ENCODE measurements at regions not wholly inside any gene's neighbourhood (a gene's known extent, or its start where the extent isn't known, plus 50 kb on each side); places are given as distances from the start of the nearest gene placed in this dataset.

DNA sequence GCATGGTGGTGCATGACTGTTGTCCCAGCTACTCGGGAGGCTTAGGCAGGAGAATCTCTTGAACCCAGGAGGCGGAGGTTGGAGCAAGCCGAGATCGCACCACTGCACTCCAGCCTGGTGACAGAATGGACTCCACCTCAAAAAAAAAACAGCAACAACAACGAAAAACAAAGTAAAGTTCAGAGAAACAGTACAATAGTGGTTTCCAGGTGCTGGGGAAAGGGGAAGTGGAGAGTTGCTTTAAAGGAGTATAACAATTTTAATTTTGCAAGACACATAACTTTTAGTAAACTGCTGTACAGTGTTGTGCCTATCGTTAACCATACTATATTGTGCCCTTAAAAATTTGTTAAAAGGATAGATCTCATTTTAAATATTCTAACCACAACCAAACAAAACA, 662.7 kb upstream of the POT1 start:
- TF ChIP-seq EZH2 (IDR thresholded peaks at IDR 0.05; ENCODE audit: borderline replicate concordance, low read length): no peak
- TF ChIP-seq, protein P1, sequence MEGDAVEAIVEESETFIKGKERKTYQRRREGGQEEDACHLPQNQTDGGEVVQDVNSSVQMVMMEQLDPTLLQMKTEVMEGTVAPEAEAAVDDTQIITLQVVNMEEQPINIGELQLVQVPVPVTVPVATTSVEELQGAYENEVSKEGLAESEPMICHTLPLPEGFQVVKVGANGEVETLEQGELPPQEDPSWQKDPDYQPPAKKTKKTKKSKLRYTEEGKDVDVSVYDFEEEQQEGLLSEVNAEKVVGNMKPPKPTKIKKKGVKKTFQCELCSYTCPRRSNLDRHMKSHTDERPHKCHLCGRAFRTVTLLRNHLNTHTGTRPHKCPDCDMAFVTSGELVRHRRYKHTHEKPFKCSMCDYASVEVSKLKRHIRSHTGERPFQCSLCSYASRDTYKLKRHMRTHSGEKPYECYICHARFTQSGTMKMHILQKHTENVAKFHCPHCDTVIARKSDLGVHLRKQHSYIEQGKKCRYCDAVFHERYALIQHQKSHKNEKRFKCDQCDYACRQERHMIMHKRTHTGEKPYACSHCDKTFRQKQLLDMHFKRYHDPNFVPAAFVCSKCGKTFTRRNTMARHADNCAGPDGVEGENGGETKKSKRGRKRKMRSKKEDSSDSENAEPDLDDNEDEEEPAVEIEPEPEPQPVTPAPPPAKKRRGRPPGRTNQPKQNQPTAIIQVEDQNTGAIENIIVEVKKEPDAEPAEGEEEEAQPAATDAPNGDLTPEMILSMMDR (IDR thresholded peaks at IDR 0.05; ENCODE audit: low read length): no peak

DNA sequence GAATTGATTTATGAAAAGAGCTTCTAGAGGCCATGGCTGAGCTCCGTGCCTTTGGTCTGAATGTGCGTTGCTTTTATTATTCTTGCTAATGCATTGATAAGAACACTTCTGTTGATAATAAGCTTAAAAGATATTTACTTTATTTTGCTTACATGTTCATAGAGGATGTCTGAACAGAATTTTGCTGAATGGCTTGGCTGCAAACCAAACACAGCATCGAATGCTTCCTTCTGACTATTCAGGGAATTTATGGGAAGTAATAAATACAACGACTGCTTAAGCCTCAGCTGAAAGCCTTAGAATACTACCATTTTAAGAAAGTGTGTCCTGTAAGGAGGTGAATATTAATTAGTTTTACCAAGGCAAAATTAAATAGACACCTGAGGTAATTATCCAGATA, 643.5 kb upstream of the POT1 start:
- no peak overlapping the region for H3K9ac ChIP-seq (ENCODE audit: low read length)
- H3K4me2 ChIP-seq (ENCODE audit: low read length): no peak overlapping the region
- no peaks in the 10 kb centered on the region for H3K9me3 ChIP-seq (ENCODE audit: low read length)
- no peak for TF ChIP-seq EZH2 (IDR thresholded peaks at IDR 0.05; ENCODE audit: borderline replicate concordance, low read length)
- TF ChIP-seq, protein P1 (IDR thresholded peaks at IDR 0.05; ENCODE audit: low read length): no peak
- H4K20me1 ChIP-seq (ENCODE audit: insufficient read depth, low read length): no peaks in the 10 kb centered on the region
- no peaks in the 10 kb centered on the region for H3K36me3 ChIP-seq (ENCODE audit: insufficient read depth, low read length)
- no peaks in the 10 kb centered on the region for H3K79me2 ChIP-seq (ENCODE audit: insufficient read depth, low read length)
- H3F3A ChIP-seq (ENCODE audit: insufficient read depth, low read length): no peaks in the 10 kb centered on the region
- no peaks in the 10 kb centered on the region for H3K27me3 ChIP-seq (ENCODE audit: insufficient read depth, low read length)
- no peaks in the 10 kb centered on the region for H3K9me2 ChIP-seq (ENCODE audit: low read depth, low read length)
- no peaks in the 10 kb centered on the region for H3K4me1 ChIP-seq (ENCODE audit: insufficient read depth, low read length, severe bottlenecking)
- H3K4me3 ChIP-seq (ENCODE audit: low read depth, low read length, poor library complexity, severe bottlenecking): no peak overlapping the region
- H3K27ac ChIP-seq (ENCODE audit: low read depth, low read length, poor library complexity, severe bottlenecking): no peak overlapping the region
- H2AFZ ChIP-seq (ENCODE audit: low read length): no peak overlapping the region

More for the DNA sequence above, 662.7 kb upstream of the POT1 start:
- Histone ChIP-seq H3K9me3 (ENCODE audit: low read length) (no peaks in the 10 kb centered on the region), H3K9ac (ENCODE audit: low read length) (no peak overlapping the region), H3K4me3 (ENCODE audit: low read depth, low read length, poor library complexity, severe bottlenecking) (no peak overlapping the region), H3K27ac (ENCODE audit: low read depth, low read length, poor library complexity, severe bottlenecking) (no peak overlapping the region), H2AFZ (ENCODE audit: low read length) (no peak overlapping the region), H3K4me1 (ENCODE audit: insufficient read depth, low read length, severe bottlenecking) (no peaks in the 10 kb centered on the region), H3K79me2 (ENCODE audit: insufficient read depth, low read length) (no peaks in the 10 kb centered on the region), H3K36me3 (ENCODE audit: insufficient read depth, low read length) (no peaks in the 10 kb centered on the region), H3K27me3 (ENCODE audit: insufficient read depth, low read length) (no peaks in the 10 kb centered on the region), H3K9me2 (ENCODE audit: low read depth, low read length) (no peaks in the 10 kb centered on the region), H4K20me1 (ENCODE audit: insufficient read depth, low read length) (no peaks in the 10 kb centered on the region), H3K4me2 (ENCODE audit: low read length) (no peak overlapping the region), H3F3A (ENCODE audit: insufficient read depth, low read length) (no peaks in the 10 kb centered on the region)

DNA sequence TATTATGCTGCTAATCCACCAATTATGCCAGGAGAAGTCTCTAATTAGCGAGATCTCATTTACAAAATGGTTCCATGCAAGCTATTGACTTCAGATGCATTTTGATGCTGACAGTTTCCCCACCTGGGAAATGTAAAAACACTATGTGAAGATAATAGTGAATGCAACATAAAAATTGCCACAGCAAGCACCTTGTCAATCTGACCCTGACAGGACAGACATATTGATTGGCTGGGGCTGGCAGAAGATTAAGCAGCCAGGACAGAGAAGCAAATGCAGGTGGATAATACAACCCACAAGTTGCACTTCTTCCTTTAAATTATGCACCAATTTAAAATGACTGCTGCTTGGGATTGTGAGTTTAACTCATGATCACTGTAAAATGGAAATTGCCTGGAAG, 642.8 kb upstream of the POT1 start:
- no peaks in the 10 kb centered on the region for H3F3A ChIP-seq (ENCODE audit: insufficient read depth, low read length)
- H3K4me3 ChIP-seq (ENCODE audit: low read depth, low read length, poor library complexity, severe bottlenecking): no peak overlapping the region
- H3K9me3 ChIP-seq (ENCODE audit: low read length): no peaks in the 10 kb centered on the region
- H3K36me3 ChIP-seq (ENCODE audit: insufficient read depth, low read length): no peaks in the 10 kb centered on the region
- H3K27ac ChIP-seq (ENCODE audit: low read depth, low read length, poor library complexity, severe bottlenecking): no peak overlapping the region
- H3K4me2 ChIP-seq (ENCODE audit: low read length): no peak overlapping the region
- no peaks in the 10 kb centered on the region for H3K79me2 ChIP-seq (ENCODE audit: insufficient read depth, low read length)
- H2AFZ ChIP-seq (ENCODE audit: low read length): no peak overlapping the region
- no peaks in the 10 kb centered on the region for H3K27me3 ChIP-seq (ENCODE audit: insufficient read depth, low read length)
- TF ChIP-seq, protein P1 (IDR thresholded peaks at IDR 0.05; ENCODE audit: low read length): no peak
- TF ChIP-seq EZH2 (IDR thresholded peaks at IDR 0.05; ENCODE audit: borderline replicate concordance, low read length): no peak
- H3K9me2 ChIP-seq (ENCODE audit: low read depth, low read length): no peaks in the 10 kb centered on the region
- no peaks in the 10 kb centered on the region for H4K20me1 ChIP-seq (ENCODE audit: insufficient read depth, low read length)
- H3K9ac ChIP-seq (ENCODE audit: low read length): no peak overlapping the region
- no peaks in the 10 kb centered on the region for H3K4me1 ChIP-seq (ENCODE audit: insufficient read depth, low read length, severe bottlenecking)

Data from OCI-LY1 (cell line).